ENCODE measurements at regions not wholly inside any gene's neighbourhood (a gene's known extent, or its start where the extent isn't known, plus 50 kb on each side); places are given as distances from the start of the nearest gene placed in this dataset.
"Not testable (repeated sequence)": the region's sequence is repeated elsewhere in the genome, so short reads cannot be mapped to it uniquely, and the experiment has no call there.

- H3K4me3 ChIP-seq (ENCODE audit: low read length): no peak overlapping the region
- no peak for TF ChIP-seq CTCF (IDR thresholded peaks at IDR 0.05; ENCODE audit: insufficient read depth, low read depth, low read length, missing control alignments)
- no peak for DNase-seq (ENCODE audit: low read depth)
Observed at GRCh38 chr11:86171627-86172026, 72.9 kb upstream of the EED start.

DNA sequence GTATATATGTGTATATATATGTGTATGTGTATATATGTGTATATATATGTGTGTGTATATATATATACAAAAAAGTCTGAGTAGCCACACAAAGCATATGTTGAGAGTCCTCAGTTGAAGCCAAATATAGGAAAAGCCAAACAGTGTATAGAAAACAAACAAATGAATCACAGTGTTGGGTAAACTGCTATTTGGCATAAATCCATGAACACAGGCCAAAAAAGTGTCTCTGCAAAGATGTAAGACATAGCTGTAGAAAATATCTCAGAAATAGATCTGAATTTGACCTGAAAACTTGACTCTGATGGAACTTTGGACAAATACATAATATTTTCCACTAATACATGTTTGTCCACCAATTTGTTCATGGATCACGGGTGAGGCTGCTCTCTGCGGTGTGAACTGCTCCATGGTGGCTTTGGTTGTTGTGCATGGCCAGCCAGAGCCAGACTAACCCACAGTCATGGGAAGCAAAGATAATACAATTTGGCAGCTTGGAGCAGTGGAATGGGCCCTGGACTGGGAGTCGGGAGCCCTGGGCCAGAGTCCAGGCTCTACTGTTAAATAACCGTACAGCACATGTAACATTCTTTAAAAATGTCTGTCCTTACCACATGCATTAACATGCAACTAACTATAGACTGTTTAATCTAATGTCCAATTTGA lies 76.9 kb upstream of the EED start:
- peak; percentile 69 for DNase-seq (ENCODE audit: low read depth)
- no peak overlapping the region for H3K4me3 ChIP-seq (ENCODE audit: low read length)
- TF ChIP-seq CTCF (IDR thresholded peaks at IDR 0.05; ENCODE audit: insufficient read depth, low read depth, low read length, missing control alignments): no peak

DNA sequence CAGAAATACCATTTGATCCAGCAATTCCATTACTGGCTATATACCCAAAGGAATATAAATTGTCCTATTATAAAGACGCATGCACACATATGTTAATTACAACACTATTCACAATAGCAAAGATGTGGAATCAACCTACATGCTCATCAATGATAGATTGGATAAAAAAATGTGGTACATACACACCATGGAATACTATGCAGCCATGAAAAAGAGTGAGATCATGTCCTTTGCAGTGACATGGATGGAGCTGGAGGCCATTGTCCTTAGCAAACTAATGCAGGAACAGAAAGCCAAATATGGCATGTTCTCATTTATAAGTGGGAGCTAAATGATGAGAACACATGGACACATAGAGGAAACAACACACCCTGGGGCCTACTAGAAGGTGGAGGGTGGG lies 78.3 kb upstream of the EED start:
- H3K4me3 ChIP-seq (ENCODE audit: low read length); DNase-seq (ENCODE audit: low read depth): not testable (repeated sequence)

- DNase-seq (ENCODE audit: low read depth): no peak
- TF ChIP-seq CTCF (IDR thresholded peaks at IDR 0.05; ENCODE audit: insufficient read depth, low read depth, low read length, missing control alignments): no peak
- H3K4me3 ChIP-seq (ENCODE audit: low read length): no peak overlapping the region
Observed at GRCh38 chr11:86164106-86164505, 80.4 kb upstream of the EED start.

GRCh38 chr11:86163221-86163876 lies 81.2 kb upstream of the EED start:
- H3K4me3 ChIP-seq (ENCODE audit: low read length): not testable (repeated sequence)
- DNase-seq (ENCODE audit: low read depth): peak; percentile 74

DNA sequence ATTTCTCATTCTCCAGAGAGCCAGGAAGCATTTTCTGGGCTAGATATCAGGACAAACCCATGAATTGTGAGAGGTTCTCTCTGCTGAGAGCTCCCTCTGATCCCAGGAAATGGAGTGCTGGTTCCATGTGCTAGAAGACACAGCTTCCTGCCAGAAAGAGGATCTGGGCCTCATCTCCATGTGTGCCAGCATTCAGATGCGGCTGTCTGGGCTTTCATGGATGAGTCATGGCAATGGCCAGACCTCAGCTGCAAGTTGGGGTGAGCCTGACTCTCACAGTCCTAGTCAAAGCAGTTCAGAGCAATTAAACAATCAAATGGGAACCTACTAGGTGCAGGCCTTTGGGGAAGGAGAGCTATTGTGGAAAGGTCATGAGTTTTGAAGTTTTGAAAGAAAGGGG lies 82.3 kb upstream of the EED start:
- DNase-seq (ENCODE audit: low read depth): peak; percentile 81
- no peak overlapping the region for H3K4me3 ChIP-seq (ENCODE audit: low read length)
- no peak for TF ChIP-seq CTCF (IDR thresholded peaks at IDR 0.05; ENCODE audit: insufficient read depth, low read depth, low read length, missing control alignments)

- H3K4me3 ChIP-seq (ENCODE audit: low read length): no peak overlapping the region
- TF ChIP-seq CTCF (IDR thresholded peaks at IDR 0.05; ENCODE audit: insufficient read depth, low read depth, low read length, missing control alignments): no peak
- no peak for DNase-seq (ENCODE audit: low read depth)
Observed at GRCh38 chr11:86161837-86162236, 82.7 kb upstream of the EED start.

DNA sequence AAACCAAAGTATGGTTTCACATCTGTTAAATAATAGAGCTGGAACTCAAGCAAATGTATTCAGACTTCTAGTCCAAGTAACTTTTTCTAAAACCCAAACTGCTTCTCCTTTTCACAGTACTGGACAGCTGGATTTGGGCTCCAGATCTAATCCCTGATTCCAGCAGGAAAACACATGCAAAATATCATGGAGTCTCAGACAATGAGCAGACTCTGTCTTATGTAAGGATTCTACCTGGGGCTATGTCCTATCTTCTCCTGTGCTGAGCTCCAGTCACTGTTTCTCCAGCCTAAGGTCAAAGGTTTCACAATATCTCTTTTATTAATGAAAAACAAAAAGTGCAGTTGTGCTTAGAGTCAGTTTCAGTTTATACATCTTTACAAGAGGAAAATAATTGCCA lies 83.2 kb upstream of the EED start:
- no peak for DNase-seq (ENCODE audit: low read depth)

More for the DNA sequence above, 83.2 kb upstream of the EED start:
- H3K4me3 ChIP-seq (ENCODE audit: low read length): no peak overlapping the region
- TF ChIP-seq CTCF (IDR thresholded peaks at IDR 0.05; ENCODE audit: insufficient read depth, low read depth, low read length, missing control alignments): no peak

All from epithelial cell of esophagus (primary cell).